A673 (cell line): ENCODE measurements at regions not wholly inside any gene's neighbourhood (a gene's known extent, or its start where the extent isn't known, plus 50 kb on each side); places are given as distances from the start of the nearest gene placed in this dataset.

Experiments
- BruUV-seq: library from RNA; stranded (reverse); fragments of 400-500 nt; replicated peaks from 2 replicates; lab custom pipeline; 2021; lab: Mats Ljungman, UMichigan
- CTCF ChIA-PET: fragments of 300-600 bp; sonication (Branson Sonifier 250); formaldehyde crosslinking; loops from one replicate; lab custom pipeline; 2022; ENCODE audit warnings: antibody characterized with exemption; lab: Charles Lee
- POLR2A ChIA-PET: fragments of 300-600 bp; sonication (Branson Sonifier 250); formaldehyde crosslinking; loops from one replicate; lab custom pipeline; 2022; ENCODE audit warnings: antibody characterized with exemption; ENCODE audit not compliant: low non-redundant PET; lab: Charles Lee
- DNase-seq: peaks from one replicate; pipeline ENCODE4 v3.0.0-alpha.2; 2015; ENCODE audit warnings: low spot score
- H3K27ac ChIP-seq: fragments of 200-600 bp; sonication (generic); 2 replicates; pipeline ENCODE4 v1.5.1; 2016; ENCODE audit warnings: mixed run types, low read depth, mild to moderate bottlenecking, mixed read lengths, antibody characterized with exemption, low read length; ENCODE audit not compliant: poor library complexity, severe bottlenecking
- H3K27me3 ChIP-seq: fragments of 200-600 bp; sonication (generic); replicated peaks from 2 replicates; pipeline ENCODE4 v1.6.1; 2017; ENCODE audit warnings: mixed run types, low read depth, mild to moderate bottlenecking, mixed read lengths, antibody characterized with exemption, low read length; ENCODE audit not compliant: insufficient read depth, poor library complexity
- H3K36me3 ChIP-seq: fragments of 200-600 bp; sonication (generic); 2 replicates; pipeline ENCODE4 v1.6.1; 2016; ENCODE audit warnings: mixed run types, mild to moderate bottlenecking, mixed read lengths, antibody characterized with exemption, low read length; ENCODE audit not compliant: insufficient read depth, poor library complexity, severe bottlenecking
- H3K4me1 ChIP-seq: fragments of 200-600 bp; sonication (generic); 2 replicates; pipeline ENCODE4 v1.6.1; 2017; ENCODE audit warnings: mixed run types, mild to moderate bottlenecking, mixed read lengths, antibody characterized with exemption, low read length; ENCODE audit not compliant: insufficient read depth, poor library complexity, severe bottlenecking
- H3K4me3 ChIP-seq: fragments of 200-600 bp; sonication (generic); 2 replicates; pipeline ENCODE4 v1.5.1; 2016; ENCODE audit warnings: low read depth, mixed run types, mild to moderate bottlenecking, mixed read lengths, low read length; ENCODE audit not compliant: poor library complexity, severe bottlenecking
- H3K9me3 ChIP-seq: fragments of 200-600 bp; sonication (generic); 2 replicates; pipeline ENCODE4 v1.6.1; 2016; ENCODE audit warnings: mixed run types, low read depth, mild to moderate bottlenecking, mixed read lengths, antibody characterized with exemption, low read length; ENCODE audit not compliant: poor library complexity, severe bottlenecking
- CTCF ChIP-seq: fragments of 300-800, 200-600 bp; sonication (generic); conservative IDR thresholded peaks from 2 replicates; pipeline ENCODE4 v1.5.1; 2017; ENCODE audit warnings: low read depth, mild to moderate bottlenecking, antibody characterized with exemption, low read length, moderate library complexity, mixed read lengths
- EZH2 ChIP-seq: fragments of 200-600 bp; sonication (generic); IDR thresholded peaks from 2 replicates; pipeline ENCODE4 v1.6.1; 2017; ENCODE audit warnings: borderline replicate concordance, low read depth, mild to moderate bottlenecking, mixed read lengths, antibody characterized with exemption, low read length; ENCODE audit not compliant: poor library complexity, severe bottlenecking
- intact Hi-C: fragments of 100-400 bp; cut with micrococcal nuclease; formaldehyde crosslinking; loops from one replicate; pipeline ENCODE4 v1.10.0; 2022; ENCODE audit not compliant: unreplicated experiment

GRCh38 chr1:208763971-208764370 is 519.8 kb upstream of the PLXNA2 start:
- no peak for TF ChIP-seq CTCF
- BruUV-seq = no TSS peak
- H3K4me3 ChIP-seq = no peak overlapping the region
- H3K36me3 ChIP-seq = no peaks in the 10 kb centered on the region
- intact Hi-C loops = no loop called here
- POLR2A ChIA-PET = no interaction called here
- no peak for DNase-seq
- H3K27ac ChIP-seq = no peak overlapping the region
- no peaks in the 10 kb centered on the region for H3K9me3 ChIP-seq
- H3K4me1 ChIP-seq = no peaks in the 10 kb centered on the region
- no peaks in the 10 kb centered on the region for H3K27me3 ChIP-seq
- CTCF ChIA-PET = no interaction called here

GRCh38 chr1:208766832-208767231 is 522.6 kb upstream of the PLXNA2 start:
- POLR2A ChIA-PET = no interaction called here
- no TSS peak for BruUV-seq
- intact Hi-C loops = no loop called here
- no peaks in the 10 kb centered on the region for H3K36me3 ChIP-seq
- no peaks in the 10 kb centered on the region for H3K9me3 ChIP-seq
- no peaks in the 10 kb centered on the region for H3K27me3 ChIP-seq
- TF ChIP-seq EZH2 = no peak
- no peak for TF ChIP-seq CTCF
- CTCF ChIA-PET = no interaction called here
- no peak overlapping the region for H3K27ac ChIP-seq
- no peak overlapping the region for H3K4me3 ChIP-seq
- no peak for DNase-seq
- no peaks in the 10 kb centered on the region for H3K4me1 ChIP-seq

- DNase-seq = no peak
- Histone ChIP-seq H3K4me1 (no peaks in the 10 kb centered on the region), H3K36me3 (no peaks in the 10 kb centered on the region), H3K27me3 (no peaks in the 10 kb centered on the region), H3K4me3 (no peak overlapping the region), H3K27ac (no peak overlapping the region), H3K9me3 (no peaks in the 10 kb centered on the region)
- ChIA-PET POLR2A (no interaction called here), CTCF (no interaction called here)
- intact Hi-C loops = no loop called here
- BruUV-seq = no TSS peak
- no peak for TF ChIP-seq CTCF
- TF ChIP-seq EZH2 = no peak
Measured at GRCh38 chr1:208767816-208768215, 523.6 kb upstream of the PLXNA2 start.
